ENCODE measurements at regions not wholly inside any gene's neighbourhood (a gene's known extent, or its start where the extent isn't known, plus 50 kb on each side); places are given as distances from the start of the nearest gene placed in this dataset.
"Not testable (repeated sequence)": the region's sequence is repeated elsewhere in the genome, so short reads cannot be mapped to it uniquely, and the experiment has no call there.

GRCh38 chr7:150110882-150111281 lies 212.3 kb upstream of the LRRC61 start:
- not testable (repeated sequence) for DNase-seq

GRCh38 chr7:150111373-150112139 lies 211.6 kb upstream of the LRRC61 start:
- DNase-seq = not testable (repeated sequence)

GRCh38 chr7:150113301-150113700 lies 209.9 kb upstream of the LRRC61 start:
- not testable (repeated sequence) for DNase-seq

GRCh38 chr7:150114591-150114990 lies 208.6 kb upstream of the LRRC61 start:
- DNase-seq = not testable (repeated sequence)

- DNase-seq = not testable (repeated sequence)
These were observed 203.2 kb upstream of the LRRC61 start for GRCh38 chr7:150119966-150120365.

- peak; percentile 87 to 89 for DNase-seq
These were observed 197.3 kb upstream of the LRRC61 start for GRCh38 chr7:150125831-150126230.

- DNase-seq = not testable (repeated sequence)
These were observed 188.7 kb upstream of the LRRC61 start for GRCh38 chr7:150134451-150134850.

- DNase-seq = not testable (repeated sequence)
These were observed 187.4 kb upstream of the LRRC61 start for GRCh38 chr7:150135620-150136190.

- not testable (repeated sequence) for DNase-seq
These were observed 183.3 kb upstream of the LRRC61 start for GRCh38 chr7:150139840-150140239.

- peak in 1 of 2 experiments; percentile 11 for DNase-seq
These were observed 181.4 kb upstream of the LRRC61 start for GRCh38 chr7:150141525-150142345.

GRCh38 chr7:150146124-150146523 lies 177.0 kb upstream of the LRRC61 start:
- DNase-seq = not testable (repeated sequence)

GRCh38 chr7:150147524-150147923 lies 175.6 kb upstream of the LRRC61 start:
- not testable (repeated sequence) for DNase-seq

- not testable (repeated sequence) for DNase-seq
These were observed 167.1 kb upstream of the LRRC61 start for GRCh38 chr7:150156015-150156414.

GRCh38 chr7:150158696-150159095 lies 164.5 kb upstream of the LRRC61 start:
- DNase-seq = not testable (repeated sequence)

GRCh38 chr7:150169515-150169914 lies 153.6 kb upstream of the LRRC61 start:
- DNase-seq = not testable (repeated sequence)

GRCh38 chr7:150169943-150170490 lies 153.1 kb upstream of the LRRC61 start:
- not testable (repeated sequence) for DNase-seq

GRCh38 chr7:150183602-150184001 lies 139.6 kb upstream of the LRRC61 start:
- not testable (repeated sequence) for DNase-seq

GRCh38 chr7:150189963-150190362 lies 133.2 kb upstream of the LRRC61 start:
- DNase-seq = peak; percentile 61

- DNase-seq = not testable (repeated sequence)
These were observed 130.6 kb upstream of the LRRC61 start for GRCh38 chr7:150192541-150192940.

GRCh38 chr7:150193866-150194265 lies 129.3 kb upstream of the LRRC61 start:
- not testable (repeated sequence) for DNase-seq

Data from NCI-H526 (cell line).